WERI-Rb-1 (cell line): ENCODE measurements at regions not wholly inside any gene's neighbourhood (a gene's known extent, or its start where the extent isn't known, plus 50 kb on each side); places are given as distances from the start of the nearest gene placed in this dataset.

Source experiments
- DNase-seq: peaks from one replicate; pipeline ENCODE4 v3.0.0-alpha.2; 2020
- H3K27ac ChIP-seq: fragments of 250-450 bp; sonication (Bioruptor Pico); 2 replicates; pipeline ENCODE4 v1.5.1; 2020; ENCODE audit warnings: mild to moderate bottlenecking, moderate library complexity
- H3K27me3 ChIP-seq: fragments of 250-450 bp; sonication (Bioruptor Pico); 2 replicates; pipeline ENCODE4 v1.5.1; 2021; ENCODE audit warnings: mild to moderate bottlenecking, low read depth, moderate library complexity; ENCODE audit not compliant: insufficient read depth, severe bottlenecking
- H3K36me3 ChIP-seq: fragments of 250-450 bp; sonication (Bioruptor Pico); 2 replicates; pipeline ENCODE4 v1.5.1; 2020; ENCODE audit warnings: mild to moderate bottlenecking, moderate library complexity
- H3K4me3 ChIP-seq: 2 replicates; pipeline ENCODE4 v1.5.1; 2011; ENCODE audit warnings: low read depth, mild to moderate bottlenecking, control low read depth, low read length
- H3K9me3 ChIP-seq: fragments of 250-450 bp; sonication (Bioruptor Pico); 2 replicates; pipeline ENCODE4 v1.5.1; 2021; ENCODE audit warnings: mild to moderate bottlenecking, moderate library complexity; ENCODE audit not compliant: severe bottlenecking
- TF ChIP-seq, protein P1 (sequence below): IDR thresholded peaks from 2 replicates; pipeline ENCODE4 v1.5.1; 2011; ENCODE audit warnings: low read depth, mild to moderate bottlenecking, control low read depth, inconsistent platforms, low read length

- Histone ChIP-seq H3K27ac (no peak overlapping the region), H3K36me3 (no peaks in the 10 kb centered on the region), H3K27me3 (no peaks in the 10 kb centered on the region), H3K4me3 (no peak overlapping the region), H3K9me3 (peaks cover 4% of the 10 kb centered on the region)
- TF ChIP-seq, protein P1, sequence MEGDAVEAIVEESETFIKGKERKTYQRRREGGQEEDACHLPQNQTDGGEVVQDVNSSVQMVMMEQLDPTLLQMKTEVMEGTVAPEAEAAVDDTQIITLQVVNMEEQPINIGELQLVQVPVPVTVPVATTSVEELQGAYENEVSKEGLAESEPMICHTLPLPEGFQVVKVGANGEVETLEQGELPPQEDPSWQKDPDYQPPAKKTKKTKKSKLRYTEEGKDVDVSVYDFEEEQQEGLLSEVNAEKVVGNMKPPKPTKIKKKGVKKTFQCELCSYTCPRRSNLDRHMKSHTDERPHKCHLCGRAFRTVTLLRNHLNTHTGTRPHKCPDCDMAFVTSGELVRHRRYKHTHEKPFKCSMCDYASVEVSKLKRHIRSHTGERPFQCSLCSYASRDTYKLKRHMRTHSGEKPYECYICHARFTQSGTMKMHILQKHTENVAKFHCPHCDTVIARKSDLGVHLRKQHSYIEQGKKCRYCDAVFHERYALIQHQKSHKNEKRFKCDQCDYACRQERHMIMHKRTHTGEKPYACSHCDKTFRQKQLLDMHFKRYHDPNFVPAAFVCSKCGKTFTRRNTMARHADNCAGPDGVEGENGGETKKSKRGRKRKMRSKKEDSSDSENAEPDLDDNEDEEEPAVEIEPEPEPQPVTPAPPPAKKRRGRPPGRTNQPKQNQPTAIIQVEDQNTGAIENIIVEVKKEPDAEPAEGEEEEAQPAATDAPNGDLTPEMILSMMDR = no peak
- no peak for DNase-seq
These were observed 69.6 kb downstream of the MDH1 start for GRCh38 chr2:63658176-63658968.

- TF ChIP-seq, protein P1 = no peak
- no peaks in the 10 kb centered on the region for H3K9me3 ChIP-seq
- H3K27me3 ChIP-seq = no peaks in the 10 kb centered on the region
- H3K27ac ChIP-seq = no peak overlapping the region
- no peak overlapping the region for H3K4me3 ChIP-seq
- DNase-seq = no peak
- no peaks in the 10 kb centered on the region for H3K36me3 ChIP-seq
These were observed 71.3 kb downstream of the MDH1 start for GRCh38 chr2:63660060-63660459.

DNA sequence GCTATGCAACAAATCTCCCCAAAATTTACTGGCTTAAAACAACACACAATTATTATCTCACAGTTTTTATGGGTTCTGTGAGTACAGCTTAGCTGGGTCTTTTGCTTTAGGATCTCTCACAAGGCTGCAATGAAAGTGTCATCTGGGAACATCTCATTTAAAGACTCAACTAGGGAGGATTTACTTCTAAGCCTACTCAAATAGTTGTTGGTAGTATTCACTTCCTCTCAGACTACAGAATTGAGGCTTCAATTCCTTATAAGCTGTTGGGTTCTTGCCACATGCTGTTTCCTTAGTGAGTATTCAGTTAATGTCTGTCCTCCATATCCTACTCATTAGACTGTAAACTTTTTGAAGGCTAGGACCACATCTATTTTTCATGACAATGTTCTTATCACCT lies 72.3 kb downstream of the MDH1 start:
- H3K9me3 ChIP-seq = no peaks in the 10 kb centered on the region
- TF ChIP-seq, protein P1 = no peak
- no peak overlapping the region for H3K4me3 ChIP-seq
- no peak overlapping the region for H3K27ac ChIP-seq
- DNase-seq = no peak
- H3K27me3 ChIP-seq = no peaks in the 10 kb centered on the region
- no peaks in the 10 kb centered on the region for H3K36me3 ChIP-seq

DNA sequence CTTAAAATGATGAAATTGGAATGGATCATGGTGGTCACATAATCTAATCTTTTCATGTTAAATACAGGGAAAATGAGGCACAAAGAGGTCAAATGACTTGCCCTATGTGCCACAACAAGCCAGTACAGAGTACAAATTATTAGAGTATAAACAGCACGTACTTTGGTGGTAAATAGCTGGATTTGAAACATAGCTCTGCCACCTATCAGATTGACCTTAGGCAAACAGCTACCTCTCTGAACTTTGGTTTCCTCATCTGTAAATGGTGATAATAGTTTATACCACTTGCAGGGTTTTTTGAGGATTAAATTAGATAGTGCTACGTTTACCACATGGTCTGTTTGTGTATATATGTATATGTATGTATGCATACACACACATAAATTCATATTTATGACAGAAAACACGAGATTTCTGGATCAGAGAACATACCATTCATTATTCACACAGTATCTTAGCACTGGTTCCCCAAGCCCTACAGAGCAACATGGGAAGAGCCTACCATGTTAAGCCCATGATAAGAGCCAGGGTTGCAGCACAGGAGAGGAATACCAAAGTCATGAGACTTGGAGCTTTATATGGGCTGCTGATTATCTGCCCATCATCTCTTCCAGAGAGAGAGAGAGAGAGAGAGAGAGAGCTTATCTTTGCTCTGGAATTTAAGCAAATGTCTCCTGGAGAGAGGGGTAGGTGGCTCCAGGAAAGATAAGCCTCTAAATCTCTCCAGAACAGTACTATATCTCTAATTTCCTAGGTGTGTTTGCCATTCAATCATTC lies 73.5 kb downstream of the MDH1 start:
- DNase-seq = no peak
- H3K36me3 ChIP-seq = no peaks in the 10 kb centered on the region
- no peak overlapping the region for H3K27ac ChIP-seq
- H3K9me3 ChIP-seq = no peaks in the 10 kb centered on the region
- no peaks in the 10 kb centered on the region for H3K27me3 ChIP-seq
- H3K4me3 ChIP-seq = no peak overlapping the region
- TF ChIP-seq, protein P1 = no peak

DNA sequence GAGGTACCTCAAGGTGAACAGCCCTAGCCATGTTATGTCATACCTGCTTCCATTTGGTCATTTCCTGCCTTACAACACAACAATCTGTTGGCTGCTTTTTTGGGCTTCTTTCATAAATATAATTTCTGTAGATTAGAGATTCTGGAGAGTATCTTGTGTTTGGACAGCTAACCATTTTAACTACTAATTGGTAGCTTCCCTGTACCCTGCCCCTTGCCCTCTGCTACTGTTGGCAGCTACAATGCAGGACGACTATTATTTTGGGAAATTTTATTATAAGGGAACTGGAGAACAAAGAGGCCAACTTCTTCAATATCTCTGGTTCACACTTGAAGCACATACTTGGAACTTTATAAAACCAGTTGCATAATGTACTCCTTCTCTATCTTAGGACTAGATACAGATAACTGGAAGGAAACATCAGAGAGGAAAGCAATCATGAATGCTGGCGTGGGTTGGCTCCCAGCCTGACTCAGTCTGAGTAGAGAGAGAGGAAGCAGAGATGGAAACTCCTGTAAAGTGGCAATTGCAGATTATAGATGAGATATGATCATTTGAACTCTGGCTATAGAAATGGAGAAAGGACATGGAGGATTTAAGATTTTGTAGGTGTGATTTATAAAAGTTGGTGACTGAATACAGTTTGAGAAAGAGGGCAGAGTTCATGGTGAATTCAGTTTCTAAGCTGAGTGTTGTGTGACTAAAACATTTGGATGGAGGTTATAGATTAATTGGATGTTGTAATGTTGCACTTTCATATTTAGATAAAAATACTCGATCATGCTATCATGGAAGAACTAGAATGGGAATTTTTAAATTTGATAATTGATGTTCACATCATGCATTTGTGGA lies 74.5 kb downstream of the MDH1 start:
- Histone ChIP-seq H3K4me3 (no peak overlapping the region), H3K36me3 (no peaks in the 10 kb centered on the region), H3K27ac (no peak overlapping the region), H3K9me3 (no peaks in the 10 kb centered on the region), H3K27me3 (no peaks in the 10 kb centered on the region)
- TF ChIP-seq, protein P1 = no peak
- DNase-seq = no peak
